ENCODE measurements at regions not wholly inside any gene's neighbourhood (a gene's known extent, or its start where the extent isn't known, plus 50 kb on each side); places are given as distances from the start of the nearest gene placed in this dataset.

DNA sequence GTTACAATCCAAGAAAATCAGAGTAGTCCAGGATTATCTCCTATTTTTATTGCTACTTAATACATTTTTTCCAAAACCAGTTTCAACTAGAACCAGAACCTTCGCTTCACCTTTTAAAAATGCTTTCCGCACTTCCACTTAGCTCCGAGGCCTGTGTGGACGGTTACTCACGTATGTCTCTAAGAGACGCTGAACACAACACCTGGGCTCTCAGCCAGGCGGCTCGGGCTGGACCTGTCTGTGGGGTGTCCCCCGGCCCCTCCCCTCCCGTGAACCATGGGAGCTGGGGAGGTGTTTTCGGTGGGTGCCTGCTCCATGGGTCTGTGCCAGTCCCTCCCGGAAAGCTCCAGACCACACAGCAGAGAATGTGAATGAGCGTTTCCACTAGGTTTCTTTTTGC lies 223.8 kb downstream of the GLI2 start:
- DNase-seq: no peak

GRCh38 chr2:120960770-120961366 lies 225.2 kb downstream of the GLI2 start:
- DNase-seq: no peak

DNA sequence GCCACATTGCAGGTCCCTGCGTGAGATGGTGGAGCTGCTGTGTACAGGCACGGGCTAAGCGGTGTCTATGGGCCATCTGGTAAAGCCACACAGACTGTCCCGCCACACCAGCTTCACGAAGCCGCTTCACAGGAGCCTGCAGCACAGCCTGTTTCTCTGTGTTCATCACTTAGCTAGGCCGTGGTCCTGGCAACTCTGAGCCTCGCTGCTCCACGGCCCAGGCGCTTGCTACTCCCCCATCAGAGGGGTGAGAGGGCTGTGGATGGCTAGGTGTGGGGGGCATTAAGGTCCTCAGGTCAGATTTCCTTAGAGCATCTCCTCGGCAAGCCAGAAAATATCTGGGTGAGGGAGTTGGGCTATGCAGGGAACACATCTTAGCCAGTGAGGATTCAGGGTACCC lies 225.7 kb downstream of the GLI2 start:
- no peak for DNase-seq

DNA sequence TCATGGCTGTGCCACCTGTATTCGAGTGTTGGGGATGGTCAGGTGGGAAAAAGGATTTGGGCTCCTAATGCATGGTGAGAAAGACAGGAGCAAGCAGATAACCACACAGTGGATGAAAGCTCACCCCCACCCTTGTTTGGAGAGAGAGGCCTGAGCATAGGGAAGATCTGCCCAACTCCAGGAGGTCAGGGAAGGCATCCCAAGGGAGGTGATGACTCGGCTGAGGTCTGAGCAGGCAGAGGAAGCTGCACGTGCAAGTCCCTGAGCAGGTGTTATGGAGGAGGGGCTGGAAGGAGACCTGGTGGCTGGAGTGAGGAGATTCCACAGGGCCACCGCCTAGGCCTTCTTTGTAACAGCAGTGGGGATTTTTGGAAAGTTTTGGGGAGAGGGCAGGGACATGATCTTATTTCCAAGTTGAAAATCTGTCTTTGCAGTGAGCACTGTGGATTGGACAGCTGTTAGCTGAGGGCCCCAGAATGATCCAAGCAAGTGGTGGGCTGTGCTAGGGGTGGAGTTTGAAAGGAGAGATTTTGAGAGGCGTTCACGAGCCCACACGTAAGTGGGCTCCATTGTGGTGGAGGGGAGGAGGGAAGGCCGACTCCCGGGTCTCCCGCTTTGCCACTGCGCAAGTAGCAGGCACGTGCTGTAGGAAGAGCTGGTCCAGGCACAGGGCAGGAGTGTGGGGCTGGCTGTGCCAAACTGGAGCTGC lies 228.5 kb downstream of the GLI2 start:
- peak; percentile 28 for DNase-seq

DNA sequence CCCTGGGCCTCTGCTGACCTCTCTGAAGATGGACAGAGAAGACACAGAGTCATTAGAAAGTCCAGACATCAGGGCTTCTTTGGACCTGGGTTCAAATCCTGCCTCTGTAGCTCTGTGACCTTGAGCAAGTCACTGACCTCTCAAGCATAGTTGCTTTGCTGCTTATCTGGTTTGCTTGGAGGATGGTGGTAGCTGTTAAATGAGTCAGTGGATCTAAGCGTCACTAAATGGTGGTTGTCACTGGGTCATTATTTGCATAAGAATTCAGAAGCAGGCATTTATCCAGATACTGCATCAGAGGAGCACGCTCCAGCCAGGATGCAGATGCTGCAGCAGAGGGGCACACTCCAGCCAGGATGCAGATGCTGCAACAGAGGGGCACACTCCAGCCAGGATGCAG lies 229.2 kb downstream of the GLI2 start:
- no peak for DNase-seq

DNA sequence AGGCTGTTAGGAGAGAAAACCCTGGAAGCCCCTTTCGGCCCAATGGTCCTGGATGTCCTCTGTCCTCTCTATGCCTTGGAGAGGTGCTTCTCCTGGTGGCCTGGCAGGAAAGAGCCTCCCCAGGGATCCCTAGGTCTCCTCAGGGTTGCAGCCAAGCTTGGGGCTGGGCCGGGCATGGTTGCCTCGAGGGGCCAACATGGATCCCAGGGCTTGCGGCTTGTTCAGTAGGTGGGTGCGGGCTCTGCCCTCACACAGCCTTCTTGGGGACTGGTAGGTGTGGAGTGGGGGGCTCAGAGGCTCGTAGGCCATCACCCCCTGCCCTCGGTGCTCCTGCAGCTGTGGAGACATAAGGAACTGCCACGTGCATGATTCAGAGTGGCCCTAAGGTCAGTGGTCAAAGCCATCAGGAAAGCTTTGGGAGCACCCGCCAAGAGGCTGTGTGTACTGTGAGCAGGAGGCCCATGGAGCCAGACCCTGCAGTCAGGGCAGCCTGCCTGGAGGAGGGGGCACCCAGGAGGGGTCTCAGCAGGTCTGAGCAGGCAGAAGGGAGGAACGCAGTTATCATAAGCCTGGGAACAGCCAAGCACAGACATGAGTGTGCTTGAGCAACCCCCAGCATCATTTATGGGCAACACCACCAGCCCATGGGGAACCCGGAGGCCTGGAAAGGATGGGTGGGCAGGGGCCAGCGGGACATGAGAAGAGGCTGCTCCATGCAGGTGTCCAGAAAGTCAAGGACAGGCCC lies 231.0 kb downstream of the GLI2 start:
- no peak for DNase-seq

- DNase-seq: no peak
Observed at GRCh38 chr2:120968307-120969015, 232.8 kb downstream of the GLI2 start.

DNA sequence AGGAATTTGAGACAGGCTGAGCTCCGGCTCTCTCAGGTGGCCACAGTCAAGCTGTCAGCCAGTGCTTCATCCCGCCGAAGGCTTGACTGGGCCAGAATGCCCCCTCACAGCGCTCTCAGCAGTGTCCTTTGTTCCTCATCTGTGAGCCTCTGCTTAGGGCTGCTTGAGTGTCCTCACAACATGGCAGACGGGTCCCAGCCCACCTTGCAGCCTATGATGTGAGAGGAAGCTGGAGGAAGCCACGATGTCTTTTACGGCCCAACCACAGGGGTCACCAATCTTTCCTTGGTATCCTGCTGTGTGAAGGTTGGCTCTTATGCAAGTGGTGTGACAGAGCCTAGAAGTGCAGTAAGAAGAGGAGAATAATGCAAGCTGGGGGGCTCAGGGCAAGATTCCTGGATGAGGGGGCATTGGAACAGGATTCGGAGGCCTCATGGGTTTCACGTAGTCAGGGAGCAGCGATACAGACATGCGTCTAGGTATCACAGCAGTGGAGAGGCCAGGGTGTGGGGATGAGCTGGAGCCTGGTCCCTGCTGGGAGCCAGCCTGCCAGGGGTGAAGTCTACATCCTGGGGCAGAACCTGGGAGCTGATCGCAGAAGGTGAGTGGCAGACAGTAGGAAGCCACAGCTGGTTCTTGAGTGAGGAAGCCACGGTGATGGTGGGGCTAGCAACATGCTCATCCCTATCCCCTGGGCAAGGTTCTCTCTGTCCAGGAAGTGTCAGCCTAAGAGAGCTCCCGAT lies 234.1 kb downstream of the GLI2 start:
- no peak for DNase-seq

DNA sequence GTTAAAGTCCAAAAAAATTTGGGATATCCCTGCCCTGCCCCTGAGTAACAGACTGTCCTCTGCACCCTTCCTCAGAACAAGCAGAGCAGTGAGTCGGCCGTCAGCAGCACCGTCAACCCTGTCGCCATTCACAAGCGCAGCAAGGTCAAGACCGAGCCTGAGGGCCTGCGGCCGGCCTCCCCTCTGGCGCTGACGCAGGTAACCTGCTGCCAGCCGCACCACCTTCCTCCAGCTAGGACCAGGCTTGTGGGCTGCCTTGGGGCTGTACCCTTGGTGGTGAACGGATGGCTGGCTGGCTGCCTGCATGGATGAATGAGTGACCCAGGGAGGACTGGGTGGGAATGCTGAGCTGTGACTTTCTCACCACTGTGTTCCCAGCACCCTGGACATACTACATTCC lies 236.2 kb downstream of the GLI2 start:
- no peak for DNase-seq

GRCh38 chr2:120972286-120972685 lies 236.6 kb downstream of the GLI2 start:
- peak; percentile 21 for DNase-seq

DNA sequence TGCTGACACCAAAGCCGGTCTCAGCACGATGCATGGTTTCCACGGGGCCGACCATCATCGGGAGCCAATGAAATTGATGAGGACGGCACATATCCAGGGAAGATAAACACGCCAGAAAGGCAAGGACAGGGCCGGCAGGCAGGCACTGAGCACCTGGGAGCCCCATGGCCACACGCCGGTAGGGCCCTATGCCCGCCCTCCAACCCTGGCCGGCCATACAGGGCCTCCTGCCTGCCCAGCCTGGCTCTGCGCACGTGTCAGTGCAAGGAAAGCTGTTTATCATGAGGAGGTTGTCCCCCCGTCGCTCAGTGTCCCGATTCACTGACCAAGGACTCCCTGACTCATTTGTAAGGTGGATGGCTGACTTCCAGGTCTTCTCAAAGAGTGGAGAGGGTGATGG lies 237.5 kb downstream of the GLI2 start:
- no peak for DNase-seq

DNA sequence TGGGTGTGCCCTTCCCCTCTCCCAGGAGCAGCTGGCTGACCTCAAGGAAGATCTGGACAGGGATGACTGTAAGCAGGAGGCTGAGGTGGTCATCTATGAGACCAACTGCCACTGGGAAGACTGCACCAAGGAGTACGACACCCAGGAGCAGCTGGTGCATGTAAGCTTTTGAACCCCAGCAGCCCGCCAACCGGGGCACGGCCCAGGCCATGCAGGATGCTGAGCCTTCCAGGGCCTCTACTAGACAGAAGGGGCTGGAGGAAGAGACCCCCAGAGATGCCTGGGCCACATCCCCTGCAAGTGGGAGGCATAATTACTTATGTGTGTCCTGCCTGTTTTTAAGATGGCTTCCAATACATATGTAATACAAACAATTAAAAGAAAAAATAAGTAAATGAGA lies 239.3 kb downstream of the GLI2 start:
- no peak for DNase-seq

DNA sequence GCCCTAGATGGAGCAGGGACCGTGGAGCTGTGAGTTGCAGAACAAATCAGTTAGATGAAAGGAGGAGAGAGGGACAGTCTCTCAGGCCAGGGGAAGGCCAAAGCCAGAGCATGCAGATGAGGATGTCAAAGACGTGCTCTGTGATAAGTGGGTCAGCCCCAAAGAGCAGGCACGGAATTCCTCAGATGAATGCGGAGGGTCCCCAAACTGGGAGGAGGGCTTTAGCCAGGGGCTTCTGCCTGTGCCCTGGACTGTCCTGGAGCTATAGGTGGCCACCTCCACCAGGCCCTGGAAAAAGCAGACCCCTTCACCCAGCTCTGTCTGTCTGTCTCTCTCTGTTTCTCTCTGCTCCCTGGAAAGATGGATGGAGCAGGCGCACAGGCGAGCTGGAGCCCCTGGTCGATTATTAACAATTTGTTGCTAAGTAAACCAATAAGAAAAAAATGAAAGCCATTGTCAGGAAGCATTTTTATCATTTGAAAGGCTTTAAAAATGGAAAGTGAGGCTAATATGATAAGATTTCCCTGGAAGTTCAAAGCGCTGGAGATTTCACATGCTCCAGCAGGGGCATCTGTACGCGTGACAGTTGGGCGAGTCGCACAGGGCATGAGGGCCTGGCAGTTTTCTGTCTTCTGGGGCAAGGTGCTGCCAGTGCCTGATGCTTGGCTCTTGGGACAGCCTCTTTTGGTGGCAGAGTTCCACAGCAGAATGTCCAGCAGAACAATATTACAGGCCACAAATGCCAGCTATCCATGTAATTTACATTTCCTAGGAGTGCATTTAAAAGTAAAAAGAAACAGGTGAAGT lies 241.0 kb downstream of the GLI2 start:
- DNase-seq: no peak

- no peak for DNase-seq
Observed at GRCh38 chr2:120977582-120978358, 242.1 kb downstream of the GLI2 start.

GRCh38 chr2:120978359-120979050 lies 242.8 kb downstream of the GLI2 start:
- no peak for DNase-seq

GRCh38 chr2:120979398-120979797 lies 243.7 kb downstream of the GLI2 start:
- DNase-seq: no peak

DNA sequence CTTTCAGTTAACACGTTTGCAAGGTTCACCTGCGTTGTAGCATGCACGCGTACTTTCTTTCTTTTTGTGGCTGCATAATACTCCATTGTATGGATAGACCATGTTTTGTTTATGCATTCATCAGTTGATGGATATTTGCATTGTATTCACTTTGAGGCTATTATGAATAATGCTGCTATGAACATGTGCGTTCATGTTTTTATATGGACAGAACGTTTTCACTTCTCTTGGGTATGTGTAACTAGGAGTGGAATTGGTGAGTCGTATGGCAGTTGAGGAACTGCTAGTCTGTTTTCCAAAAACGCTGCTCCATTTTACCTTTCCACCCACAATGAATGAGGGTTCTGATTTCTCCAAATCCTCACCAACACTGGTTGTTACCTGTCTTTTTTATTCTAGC lies 244.3 kb downstream of the GLI2 start:
- no peak for DNase-seq

DNA sequence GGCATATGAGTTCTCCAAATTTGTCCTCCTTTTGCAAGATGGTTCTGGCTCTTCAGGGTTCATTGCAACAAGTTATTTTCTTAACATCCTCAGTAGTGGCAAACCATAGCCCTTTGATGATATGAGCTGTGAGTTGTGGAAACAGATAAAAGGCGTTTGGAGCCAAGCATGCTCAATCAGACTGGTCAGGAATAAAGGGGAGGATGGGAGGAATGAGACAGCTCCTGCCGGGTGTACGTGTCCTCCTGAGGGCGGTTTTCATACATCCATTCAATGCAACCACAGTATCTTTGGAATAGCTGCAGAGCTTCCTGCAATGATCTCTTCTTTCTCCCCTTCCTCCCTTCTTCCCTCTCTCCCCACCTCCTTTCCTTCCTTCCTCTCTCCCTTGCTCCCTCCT lies 245.8 kb downstream of the GLI2 start:
- DNase-seq: no peak

- peak; percentile 10 for DNase-seq
Observed at GRCh38 chr2:120982598-120982997, 246.9 kb downstream of the GLI2 start.

- peak; percentile 75 for DNase-seq
Observed at GRCh38 chr2:120983344-120983743, 247.7 kb downstream of the GLI2 start.

GRCh38 chr2:120984046-120984445 lies 248.4 kb downstream of the GLI2 start:
- no peak for DNase-seq

Measured in NCI-H69 (cell line).